Calu3 (cell line): ENCODE measurements at regions not wholly inside any gene's neighbourhood (a gene's known extent, or its start where the extent isn't known, plus 50 kb on each side); places are given as distances from the start of the nearest gene placed in this dataset.

ENCODE experiments used
- BruUV-seq: library from RNA; stranded (reverse); fragments of 400-500 nt; replicated peaks from 2 replicates; lab custom pipeline; 2021; lab: Mats Ljungman, UMichigan
- CTCF ChIA-PET: fragments of 300-600 bp; sonication (Branson Sonifier 250); formaldehyde crosslinking; loops from one replicate; lab custom pipeline; 2022; ENCODE audit warnings: antibody characterized with exemption; lab: Charles Lee
- DNase-seq: peaks from one replicate; pipeline ENCODE4 v3.0.0; 2022
- H3K27ac Mint-ChIP-seq: one replicate; pipeline ENCODE4 v1.8.0; 2022; ENCODE audit warnings: mixed read lengths; ENCODE audit not compliant: unreplicated experiment
- H3K27me3 Mint-ChIP-seq: one replicate; pipeline ENCODE4 v1.8.0; 2022; ENCODE audit warnings: mixed read lengths; ENCODE audit not compliant: unreplicated experiment
- H3K36me3 Mint-ChIP-seq: one replicate; pipeline ENCODE4 v1.8.0; 2022; ENCODE audit warnings: mild to moderate bottlenecking, moderate library complexity, mixed read lengths; ENCODE audit not compliant: insufficient read depth, unreplicated experiment
- H3K4me1 Mint-ChIP-seq: one replicate; pipeline ENCODE4 v1.8.0; 2022; ENCODE audit warnings: mild to moderate bottlenecking, low read depth, mixed read lengths; ENCODE audit not compliant: unreplicated experiment
- H3K4me3 Mint-ChIP-seq: one replicate; pipeline ENCODE4 v1.8.0; 2022; ENCODE audit warnings: mild to moderate bottlenecking, low read depth, moderate library complexity, mixed read lengths; ENCODE audit not compliant: unreplicated experiment
- H3K9me3 Mint-ChIP-seq: one replicate; pipeline ENCODE4 v1.8.0; 2022; ENCODE audit warnings: low read depth, mixed read lengths; ENCODE audit not compliant: unreplicated experiment
- intact Hi-C: fragments of 100-400 bp; cut with micrococcal nuclease; formaldehyde crosslinking; loops from one replicate; pipeline ENCODE4 v1.10.0; 2022; ENCODE audit not compliant: unreplicated experiment
- TF ChIP-seq, protein P1 (sequence below): fragments of 200-600 bp; IDR thresholded peaks from one replicate; pipeline ENCODE4 v1.8.0; 2022; ENCODE audit warnings: antibody characterized with exemption; ENCODE audit not compliant: unreplicated experiment

DNA sequence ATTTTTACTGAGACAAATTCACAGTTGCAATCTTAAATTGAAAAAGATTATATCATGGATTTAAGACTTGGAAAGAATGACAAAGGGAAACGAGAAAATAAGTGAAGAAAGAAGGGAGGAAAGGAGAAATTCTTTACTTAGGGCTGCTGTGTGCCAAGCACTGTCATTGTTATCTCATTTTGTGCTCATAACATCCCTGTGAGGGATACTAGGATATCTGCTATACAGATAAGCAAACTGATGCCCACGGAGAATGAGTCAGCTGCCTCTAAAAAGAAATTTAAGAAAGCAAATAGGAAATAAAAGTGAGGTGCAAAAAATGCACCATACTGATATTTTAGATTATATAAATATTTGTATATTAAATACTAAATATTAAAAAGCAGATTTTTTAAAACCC is 183.6 kb upstream of the NR5A2 start:
- CTCF ChIA-PET, result interaction anchor here (0.5 kb wide), 1 partner anchor 9 kb away, joined by 5 read pairs; no protein-coding TSS in a partner anchor
- no peak for DNase-seq
- H3K27me3 Mint-ChIP-seq, result no peaks in the 10 kb centered on the region
- no TSS peak for BruUV-seq
- H3K27ac Mint-ChIP-seq, result no peak overlapping the region
- H3K36me3 Mint-ChIP-seq, result no peaks in the 10 kb centered on the region
- intact Hi-C loops, result no loop called here
- no peaks in the 10 kb centered on the region for H3K4me1 Mint-ChIP-seq
- H3K4me3 Mint-ChIP-seq, result no peak overlapping the region
- TF ChIP-seq, protein P1, sequence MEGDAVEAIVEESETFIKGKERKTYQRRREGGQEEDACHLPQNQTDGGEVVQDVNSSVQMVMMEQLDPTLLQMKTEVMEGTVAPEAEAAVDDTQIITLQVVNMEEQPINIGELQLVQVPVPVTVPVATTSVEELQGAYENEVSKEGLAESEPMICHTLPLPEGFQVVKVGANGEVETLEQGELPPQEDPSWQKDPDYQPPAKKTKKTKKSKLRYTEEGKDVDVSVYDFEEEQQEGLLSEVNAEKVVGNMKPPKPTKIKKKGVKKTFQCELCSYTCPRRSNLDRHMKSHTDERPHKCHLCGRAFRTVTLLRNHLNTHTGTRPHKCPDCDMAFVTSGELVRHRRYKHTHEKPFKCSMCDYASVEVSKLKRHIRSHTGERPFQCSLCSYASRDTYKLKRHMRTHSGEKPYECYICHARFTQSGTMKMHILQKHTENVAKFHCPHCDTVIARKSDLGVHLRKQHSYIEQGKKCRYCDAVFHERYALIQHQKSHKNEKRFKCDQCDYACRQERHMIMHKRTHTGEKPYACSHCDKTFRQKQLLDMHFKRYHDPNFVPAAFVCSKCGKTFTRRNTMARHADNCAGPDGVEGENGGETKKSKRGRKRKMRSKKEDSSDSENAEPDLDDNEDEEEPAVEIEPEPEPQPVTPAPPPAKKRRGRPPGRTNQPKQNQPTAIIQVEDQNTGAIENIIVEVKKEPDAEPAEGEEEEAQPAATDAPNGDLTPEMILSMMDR, result no peak
- H3K9me3 Mint-ChIP-seq, result peaks cover 2% of the 10 kb centered on the region

DNA sequence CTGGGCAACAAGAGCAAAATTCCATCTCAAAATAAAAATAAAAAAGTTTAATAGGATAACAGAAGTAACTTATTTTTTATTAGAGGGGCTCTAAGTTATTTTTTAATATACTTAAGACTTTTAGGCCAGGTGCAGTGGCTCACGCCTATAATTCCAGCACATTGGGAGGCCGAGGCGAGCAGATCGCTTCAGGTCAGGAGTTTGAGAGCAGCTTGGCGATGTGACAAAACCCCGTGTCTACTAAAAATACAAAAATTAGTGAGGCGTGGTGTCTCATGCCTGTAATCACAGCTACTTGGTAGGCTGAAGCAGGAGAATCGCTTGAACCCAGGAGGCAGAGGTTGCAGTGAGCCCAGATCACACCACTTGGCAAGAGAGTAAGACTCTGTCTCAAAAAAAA is 180.5 kb upstream of the NR5A2 start:
- Mint-ChIP-seq H3K27ac (no peak overlapping the region), H3K4me3 (no peak overlapping the region), H3K27me3 (no peaks in the 10 kb centered on the region), H3K4me1 (no peaks in the 10 kb centered on the region), H3K9me3 (no peaks in the 10 kb centered on the region), H3K36me3 (no peaks in the 10 kb centered on the region)
- TF ChIP-seq, protein P1, result no peak
- no TSS peak for BruUV-seq
- intact Hi-C loops, result no loop called here
- CTCF ChIA-PET, result interaction anchor here (0.7 kb wide), 1 partner anchor 358 kb away, joined by 5 read pairs; no protein-coding TSS in a partner anchor
- no peak for DNase-seq

DNA sequence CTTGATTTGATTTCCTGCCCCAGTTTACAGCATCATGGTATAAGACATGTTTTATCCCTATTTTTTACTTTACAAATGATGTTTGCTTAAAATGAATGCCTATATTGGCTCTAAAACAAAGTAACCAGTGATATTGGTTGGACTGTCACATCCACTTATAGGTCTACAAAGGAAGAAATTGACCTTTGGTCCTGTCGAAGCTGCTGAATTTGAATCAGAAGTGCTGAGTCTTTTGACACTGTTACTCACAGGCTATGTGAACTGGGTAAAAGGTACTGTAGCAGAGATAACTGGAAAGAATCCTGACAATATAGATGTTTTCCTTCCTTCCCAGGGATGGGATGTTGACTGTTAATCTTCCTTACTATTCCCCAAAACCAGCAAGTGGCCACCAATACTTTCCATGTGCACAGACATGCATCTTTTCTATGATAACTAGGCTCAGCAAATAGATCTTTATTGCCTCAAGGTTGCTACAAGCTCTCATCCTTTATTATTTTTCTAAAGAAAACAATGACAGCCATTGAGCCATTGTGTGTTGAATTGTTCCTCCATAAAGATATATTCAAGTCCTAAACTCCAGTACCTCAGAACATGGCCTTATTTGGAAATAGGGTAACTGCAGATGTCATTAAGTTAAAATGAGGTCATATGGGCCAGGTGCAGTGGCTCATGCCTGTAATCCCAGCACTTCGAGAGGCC is 175.9 kb upstream of the NR5A2 start:
- CTCF ChIA-PET, result no interaction called here
- no TSS peak for BruUV-seq

DNA sequence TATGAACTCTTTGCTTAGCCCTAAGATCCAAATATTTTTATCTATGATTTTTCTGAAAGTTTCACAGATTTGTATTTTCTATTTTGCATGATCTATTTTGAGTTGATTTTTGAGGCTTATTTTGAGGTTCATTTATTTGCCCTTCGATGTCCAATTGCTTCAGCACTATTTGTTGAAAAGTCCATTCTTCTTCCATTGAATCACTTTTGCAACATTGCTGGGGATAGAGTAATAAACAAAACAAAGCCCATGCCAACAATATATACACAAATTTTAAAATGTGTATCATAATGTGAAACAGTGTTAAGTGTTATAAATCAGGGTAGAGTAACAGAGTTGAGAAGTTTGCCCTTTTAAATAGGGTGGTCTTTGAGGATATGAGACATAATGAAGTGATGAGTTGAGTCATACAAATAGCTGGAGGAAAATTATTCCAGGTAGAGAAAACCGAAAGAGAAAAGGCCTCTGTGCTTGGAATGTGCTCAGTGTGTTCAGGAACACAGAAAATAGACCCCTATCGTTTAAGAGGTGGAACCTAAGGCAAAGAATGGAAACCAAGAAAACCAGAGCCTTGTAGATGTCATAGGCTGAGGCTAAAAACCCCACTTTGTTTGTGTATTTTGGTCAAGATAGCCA is 172.7 kb upstream of the NR5A2 start:
- no TSS peak for BruUV-seq
- Mint-ChIP-seq H3K27me3 (no peaks in the 10 kb centered on the region), H3K36me3 (no peaks in the 10 kb centered on the region), H3K9me3 (no peaks in the 10 kb centered on the region), H3K4me3 (no peak overlapping the region), H3K27ac (no peak overlapping the region), H3K4me1 (peaks cover 8% of the 10 kb centered on the region)
- TF ChIP-seq, protein P1, result no peak
- intact Hi-C loops, result no loop called here
- DNase-seq, result no peak
- CTCF ChIA-PET, result no interaction called here

More for the DNA sequence above, 175.9 kb upstream of the NR5A2 start:
- Mint-ChIP-seq H3K4me1 (no peaks in the 10 kb centered on the region), H3K27me3 (no peaks in the 10 kb centered on the region), H3K36me3 (no peaks in the 10 kb centered on the region), H3K9me3 (no peaks in the 10 kb centered on the region), H3K4me3 (no peak overlapping the region), H3K27ac (no peak overlapping the region)
- DNase-seq, result no peak
- intact Hi-C loops, result no loop called here
- TF ChIP-seq, protein P1, result no peak
